ENCODE measurements at regions not wholly inside any gene's neighbourhood (a gene's known extent, or its start where the extent isn't known, plus 50 kb on each side); places are given as distances from the start of the nearest gene placed in this dataset.

GRCh38 chr4:32909736-32910135, 2189.6 kb downstream of the PCDH7 start:
- TF ChIP-seq, protein P1, sequence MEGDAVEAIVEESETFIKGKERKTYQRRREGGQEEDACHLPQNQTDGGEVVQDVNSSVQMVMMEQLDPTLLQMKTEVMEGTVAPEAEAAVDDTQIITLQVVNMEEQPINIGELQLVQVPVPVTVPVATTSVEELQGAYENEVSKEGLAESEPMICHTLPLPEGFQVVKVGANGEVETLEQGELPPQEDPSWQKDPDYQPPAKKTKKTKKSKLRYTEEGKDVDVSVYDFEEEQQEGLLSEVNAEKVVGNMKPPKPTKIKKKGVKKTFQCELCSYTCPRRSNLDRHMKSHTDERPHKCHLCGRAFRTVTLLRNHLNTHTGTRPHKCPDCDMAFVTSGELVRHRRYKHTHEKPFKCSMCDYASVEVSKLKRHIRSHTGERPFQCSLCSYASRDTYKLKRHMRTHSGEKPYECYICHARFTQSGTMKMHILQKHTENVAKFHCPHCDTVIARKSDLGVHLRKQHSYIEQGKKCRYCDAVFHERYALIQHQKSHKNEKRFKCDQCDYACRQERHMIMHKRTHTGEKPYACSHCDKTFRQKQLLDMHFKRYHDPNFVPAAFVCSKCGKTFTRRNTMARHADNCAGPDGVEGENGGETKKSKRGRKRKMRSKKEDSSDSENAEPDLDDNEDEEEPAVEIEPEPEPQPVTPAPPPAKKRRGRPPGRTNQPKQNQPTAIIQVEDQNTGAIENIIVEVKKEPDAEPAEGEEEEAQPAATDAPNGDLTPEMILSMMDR (IDR thresholded peaks at IDR 0.05): no peak
- TF ChIP-seq POLR2A (IDR thresholded peaks at IDR 0.05): no peak
- intact Hi-C loops (cut with DNase I): no loop called here
- H3K27me3 ChIP-seq: no peaks in the 10 kb centered on the region
- DNase-seq (no peak), ATAC-seq (peak in 1 of 4 donors; percentile 33)
- no CpG with 5 or more reads among the region's 2 CpGs for WGBS (ENCODE audit: insufficient coverage, low coverage, low lambda C conversion rate, missing lambda C conversion rate)
- no peak overlapping the region for H3K4me3 ChIP-seq
- H3K4me1 ChIP-seq: no peaks in the 10 kb centered on the region
- H3K36me3 ChIP-seq: no peaks in the 10 kb centered on the region
- no peak overlapping the region for H3K27ac ChIP-seq
- H3K9me3 ChIP-seq: no peaks in the 10 kb centered on the region

GRCh38 chr4:32917586-32917985, 2197.4 kb downstream of the PCDH7 start:
- H3K27me3 ChIP-seq: no peaks in the 10 kb centered on the region
- no peak for TF ChIP-seq POLR2A (IDR thresholded peaks at IDR 0.05)
- TF ChIP-seq, protein P1 (IDR thresholded peaks at IDR 0.05): no peak
- H3K36me3 ChIP-seq: no peaks in the 10 kb centered on the region
- intact Hi-C loops (cut with DNase I): no loop called here
- H3K4me3 ChIP-seq: no peak overlapping the region
- DNase-seq: no peak
- H3K27ac ChIP-seq: no peak overlapping the region
- no peaks in the 10 kb centered on the region for H3K9me3 ChIP-seq
- H3K4me1 ChIP-seq: no peaks in the 10 kb centered on the region
- ATAC-seq: no peak

GRCh38 chr4:32929796-32930699, 2209.9 kb downstream of the PCDH7 start:
- no peaks in the 10 kb centered on the region for H3K27me3 ChIP-seq
- H3K36me3 ChIP-seq: no peaks in the 10 kb centered on the region
- H3K9me3 ChIP-seq: no peaks in the 10 kb centered on the region
- DNase-seq: no peak
- H3K4me1 ChIP-seq: no peaks in the 10 kb centered on the region
- no peak overlapping the region for H3K27ac ChIP-seq
- 33% methylated on average over 4 of the region's 4 CpGs for WGBS (ENCODE audit: insufficient coverage, low coverage, low lambda C conversion rate, missing lambda C conversion rate)
- no peak for TF ChIP-seq POLR2A (IDR thresholded peaks at IDR 0.05)
- TF ChIP-seq, protein P1 (IDR thresholded peaks at IDR 0.05): no peak
- intact Hi-C loops (cut with DNase I): no loop called here
- no peak overlapping the region for H3K4me3 ChIP-seq
- ATAC-seq: no peak

GRCh38 chr4:32930700-32931099, 2210.5 kb downstream of the PCDH7 start:
- Histone ChIP-seq H3K4me3 (no peak overlapping the region), H3K9me3 (no peaks in the 10 kb centered on the region), H3K27me3 (no peaks in the 10 kb centered on the region), H3K27ac (no peak overlapping the region), H3K36me3 (no peaks in the 10 kb centered on the region), H3K4me1 (no peaks in the 10 kb centered on the region)
- ATAC-seq (no peak), DNase-seq (no peak)
- intact Hi-C loops (cut with DNase I): no loop called here
- WGBS (ENCODE audit: insufficient coverage, low coverage, low lambda C conversion rate, missing lambda C conversion rate): 9% methylated on average over 1 of the region's 1 CpG
- TF ChIP-seq POLR2A (IDR thresholded peaks at IDR 0.05): no peak
- TF ChIP-seq, protein P1 (IDR thresholded peaks at IDR 0.05): no peak

Data from right lobe of liver (tissue), 6 donors.